ENCODE measurements at regions not wholly inside any gene's neighbourhood (a gene's known extent, or its start where the extent isn't known, plus 50 kb on each side); places are given as distances from the start of the nearest gene placed in this dataset.

DNA sequence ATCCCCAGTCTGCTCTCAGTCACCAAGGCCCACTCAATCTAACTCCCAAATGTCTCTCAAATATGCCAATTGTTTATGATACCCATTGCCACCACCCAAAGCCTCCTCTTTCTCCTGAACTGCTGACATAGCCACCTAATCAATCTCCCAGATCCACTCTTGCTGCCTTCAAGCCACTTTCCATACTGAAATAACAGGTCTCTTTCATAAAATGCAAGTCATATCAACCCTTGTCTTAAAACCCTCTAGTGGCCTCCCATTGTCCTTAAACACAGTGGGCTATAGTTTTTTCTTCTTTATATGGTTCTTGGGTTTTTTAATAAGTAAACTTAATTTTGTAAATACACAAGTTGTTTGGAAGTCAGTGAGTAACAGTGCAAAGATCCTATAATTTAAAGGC, 155.2 kb upstream of the ZC3H12C start:
- Mint-ChIP-seq H3K36me3 (ENCODE audit: insufficient read depth, unreplicated experiment) (no peaks in the 10 kb centered on the region), H3K27me3 (ENCODE audit: insufficient read depth, unreplicated experiment) (no peaks in the 10 kb centered on the region), H3K4me3 (ENCODE audit: unreplicated experiment) (no peak overlapping the region), H3K9me3 (ENCODE audit: unreplicated experiment) (no peaks in the 10 kb centered on the region), H3K4me1 (ENCODE audit: insufficient read depth, unreplicated experiment) (peaks cover 14% of the 10 kb centered on the region), H3K27ac (ENCODE audit: low read depth, unreplicated experiment) (no peak overlapping the region)
- DNase-seq (ENCODE audit: unreplicated experiment) = no peak
- BruUV-seq (replicated peaks) = no TSS peak
- ChIA-PET CTCF (no interaction called here), POLR2A (no interaction called here)
- TF ChIP-seq, protein P1, sequence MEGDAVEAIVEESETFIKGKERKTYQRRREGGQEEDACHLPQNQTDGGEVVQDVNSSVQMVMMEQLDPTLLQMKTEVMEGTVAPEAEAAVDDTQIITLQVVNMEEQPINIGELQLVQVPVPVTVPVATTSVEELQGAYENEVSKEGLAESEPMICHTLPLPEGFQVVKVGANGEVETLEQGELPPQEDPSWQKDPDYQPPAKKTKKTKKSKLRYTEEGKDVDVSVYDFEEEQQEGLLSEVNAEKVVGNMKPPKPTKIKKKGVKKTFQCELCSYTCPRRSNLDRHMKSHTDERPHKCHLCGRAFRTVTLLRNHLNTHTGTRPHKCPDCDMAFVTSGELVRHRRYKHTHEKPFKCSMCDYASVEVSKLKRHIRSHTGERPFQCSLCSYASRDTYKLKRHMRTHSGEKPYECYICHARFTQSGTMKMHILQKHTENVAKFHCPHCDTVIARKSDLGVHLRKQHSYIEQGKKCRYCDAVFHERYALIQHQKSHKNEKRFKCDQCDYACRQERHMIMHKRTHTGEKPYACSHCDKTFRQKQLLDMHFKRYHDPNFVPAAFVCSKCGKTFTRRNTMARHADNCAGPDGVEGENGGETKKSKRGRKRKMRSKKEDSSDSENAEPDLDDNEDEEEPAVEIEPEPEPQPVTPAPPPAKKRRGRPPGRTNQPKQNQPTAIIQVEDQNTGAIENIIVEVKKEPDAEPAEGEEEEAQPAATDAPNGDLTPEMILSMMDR (IDR thresholded peaks at IDR 0.05; ENCODE audit: unreplicated experiment) = no peak
- intact Hi-C loops (cut with micrococcal nuclease) = loop anchor here (2.0 to 10.0 kb wide), 5 partner anchors 241 to 1283 kb away; no protein-coding TSS in a partner anchor

DNA sequence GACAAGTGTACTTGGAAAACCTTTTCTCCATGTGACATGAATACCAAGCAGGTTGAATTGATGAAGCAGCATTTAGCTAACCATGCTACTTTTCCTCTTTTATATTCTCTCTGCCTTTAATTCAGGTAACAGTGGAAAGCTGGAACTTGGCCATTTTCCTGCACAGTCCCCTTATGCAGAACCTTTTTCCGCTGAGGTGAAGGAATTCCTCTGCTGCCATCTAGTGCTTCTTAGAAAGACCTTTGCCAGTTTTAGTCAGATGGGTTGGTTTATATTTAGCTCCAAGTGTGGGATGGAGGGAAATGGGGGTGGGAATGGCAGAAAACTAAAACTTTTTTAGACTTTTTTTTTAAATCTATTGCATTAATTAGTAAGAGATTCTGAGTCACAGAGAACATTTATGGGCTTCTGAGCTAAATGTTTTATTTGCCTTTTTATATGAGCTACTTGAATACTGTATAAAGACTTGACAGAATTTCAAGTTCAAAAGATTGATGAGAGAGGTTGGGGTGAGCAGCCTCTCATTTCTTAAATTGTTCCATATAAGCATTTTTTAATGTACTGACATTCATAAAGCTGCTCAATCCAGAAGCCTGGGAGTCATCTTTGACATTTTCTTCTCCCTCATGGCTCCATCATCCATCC, 153.9 kb upstream of the ZC3H12C start:
- ChIA-PET POLR2A (interaction anchor here (0.6 to 8.7 kb wide), 15 partner anchors 18 to 1274 kb away, joined by 3 to 148 read pairs (median 4); partner anchors contain the start of genes DDX10 and ZC3H12C), CTCF (interaction anchor here (0.5 to 3.5 kb wide), 44 partner anchors 8 to 1991 kb away, joined by 3 to 116 read pairs (median 3); partner anchors contain the start of gene DDX10)
- no peak overlapping the region for H3K4me3 Mint-ChIP-seq (ENCODE audit: unreplicated experiment)
- H3K27ac Mint-ChIP-seq (ENCODE audit: low read depth, unreplicated experiment) = no peak overlapping the region
- TF ChIP-seq, protein P1 (IDR thresholded peaks at IDR 0.05; ENCODE audit: unreplicated experiment) = peak; percentile 64
- peaks cover 14% of the 10 kb centered on the region for H3K4me1 Mint-ChIP-seq (ENCODE audit: insufficient read depth, unreplicated experiment)
- no peaks in the 10 kb centered on the region for H3K9me3 Mint-ChIP-seq (ENCODE audit: unreplicated experiment)
- no peaks in the 10 kb centered on the region for H3K27me3 Mint-ChIP-seq (ENCODE audit: insufficient read depth, unreplicated experiment)
- no TSS peak for BruUV-seq (replicated peaks)
- intact Hi-C loops (cut with micrococcal nuclease) = loop anchor here (1.0 to 10.0 kb wide), 7 partner anchors 86 to 1284 kb away; no protein-coding TSS in a partner anchor
- DNase-seq (ENCODE audit: unreplicated experiment) = peak; percentile 86
- H3K36me3 Mint-ChIP-seq (ENCODE audit: insufficient read depth, unreplicated experiment) = no peaks in the 10 kb centered on the region

DNA sequence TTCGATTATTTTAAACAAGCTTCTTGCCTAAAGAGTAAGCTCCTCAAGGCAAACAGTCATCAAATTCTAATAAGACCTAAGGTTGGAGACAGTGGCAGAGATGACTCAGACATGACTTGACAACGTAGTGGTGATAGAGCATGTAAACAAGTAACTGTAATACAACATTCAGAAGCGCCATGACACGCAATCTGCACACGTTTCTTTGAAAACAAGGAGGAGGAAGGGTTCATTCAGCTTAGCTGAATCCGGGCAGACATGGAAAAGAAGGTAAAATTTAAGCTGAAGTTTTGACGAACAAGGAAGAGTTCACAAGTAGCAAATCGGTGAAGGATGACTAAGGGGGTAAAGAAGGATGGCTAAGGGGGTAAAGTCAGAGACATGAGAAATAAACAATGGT, 152.4 kb upstream of the ZC3H12C start:
- TF ChIP-seq, protein P1 (IDR thresholded peaks at IDR 0.05; ENCODE audit: unreplicated experiment) = no peak
- ChIA-PET CTCF (interaction anchor here (0.6 to 3.5 kb wide), 17 partner anchors 11 to 1285 kb away, joined by 3 to 116 read pairs (median 3); no protein-coding TSS in a partner anchor), POLR2A (interaction anchor here (0.6 to 8.7 kb wide), 30 partner anchors 20 to 1276 kb away, joined by 3 to 148 read pairs (median 4); partner anchors contain the start of genes DDX10 and ZC3H12C)
- H3K27ac Mint-ChIP-seq (ENCODE audit: low read depth, unreplicated experiment) = peak overlapping the region; percentile 46
- DNase-seq (ENCODE audit: unreplicated experiment) = peak; percentile 86
- H3K27me3 Mint-ChIP-seq (ENCODE audit: insufficient read depth, unreplicated experiment) = no peaks in the 10 kb centered on the region
- intact Hi-C loops (cut with micrococcal nuclease) = no loop called here
- H3K4me3 Mint-ChIP-seq (ENCODE audit: unreplicated experiment) = no peak overlapping the region
- H3K36me3 Mint-ChIP-seq (ENCODE audit: insufficient read depth, unreplicated experiment) = peaks cover under 1% of the 10 kb centered on the region
- no peaks in the 10 kb centered on the region for H3K9me3 Mint-ChIP-seq (ENCODE audit: unreplicated experiment)
- BruUV-seq (replicated peaks) = no TSS peak
- H3K4me1 Mint-ChIP-seq (ENCODE audit: insufficient read depth, unreplicated experiment) = peaks cover 15% of the 10 kb centered on the region

DNA sequence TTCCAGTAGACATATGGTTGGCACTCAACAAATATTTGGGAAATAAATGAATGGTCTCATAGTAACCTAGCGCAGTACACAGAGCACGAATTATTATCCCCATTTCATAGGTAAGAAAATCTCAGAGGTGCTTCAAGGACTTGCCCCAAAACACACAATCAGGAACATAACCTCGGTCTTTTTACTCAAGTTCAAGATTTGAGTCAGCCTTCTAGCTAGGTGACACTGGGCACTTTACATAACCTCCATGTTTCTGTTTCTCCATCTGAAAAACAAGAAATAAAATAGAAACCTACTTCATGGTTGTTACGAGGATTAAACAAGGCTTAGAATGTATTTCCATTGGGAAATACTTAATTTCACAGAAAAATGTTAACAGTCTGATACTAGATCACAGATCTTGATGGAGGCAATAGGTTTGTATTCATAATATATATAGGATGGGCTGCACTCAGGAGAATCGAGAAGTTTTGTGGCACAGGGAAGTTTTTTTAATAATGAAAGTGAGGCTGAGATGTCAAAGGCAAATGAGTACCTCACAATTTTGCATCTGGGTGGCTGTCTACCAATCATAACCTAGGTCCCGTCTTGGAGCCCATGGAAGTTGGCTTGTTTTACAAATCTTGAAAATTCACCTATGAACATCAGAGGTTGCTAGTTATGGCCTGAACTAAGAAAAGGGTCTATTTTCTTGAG, 147.4 kb upstream of the ZC3H12C start:
- intact Hi-C loops (cut with micrococcal nuclease) = loop anchor here (1.0 to 2.0 kb wide), 7 partner anchors 148 to 487 kb away; partner anchors contain the start of gene ZC3H12C
- ChIA-PET CTCF (interaction anchor here (0.6 to 2.3 kb wide), 6 partner anchors 139 to 483 kb away, joined by 3 to 10 read pairs (median 4); partner anchors contain the start of gene FDX1), POLR2A (interaction anchor here (1.0 to 8.7 kb wide), 8 partner anchors 77 to 254 kb away, joined by 3 to 148 read pairs (median 5); partner anchors contain the start of gene ZC3H12C)
- Mint-ChIP-seq H3K27me3 (ENCODE audit: insufficient read depth, unreplicated experiment) (no peaks in the 10 kb centered on the region), H3K4me3 (ENCODE audit: unreplicated experiment) (no peak overlapping the region), H3K36me3 (ENCODE audit: insufficient read depth, unreplicated experiment) (peaks cover 9% of the 10 kb centered on the region), H3K9me3 (ENCODE audit: unreplicated experiment) (no peaks in the 10 kb centered on the region), H3K4me1 (ENCODE audit: insufficient read depth, unreplicated experiment) (peaks cover 17% of the 10 kb centered on the region), H3K27ac (ENCODE audit: low read depth, unreplicated experiment) (peak overlapping the region; percentile 90)
- no TSS peak for BruUV-seq (replicated peaks)
- TF ChIP-seq, protein P1 (IDR thresholded peaks at IDR 0.05; ENCODE audit: unreplicated experiment) = no peak
- no peak for DNase-seq (ENCODE audit: unreplicated experiment)
